K562 (cell line): ENCODE measurements at regions not wholly inside any gene's neighbourhood (a gene's known extent, or its start where the extent isn't known, plus 50 kb on each side); places are given as distances from the start of the nearest gene placed in this dataset.

Experiments
- ATAC-seq: fragments of 200-7000 bp; cut with Tn5 transposase; 3 replicates; pipeline ENCODE4 v1.9.1; 2020; ENCODE audit warnings: moderate library complexity
- BruUV-seq: library from RNA; stranded (reverse); fragments of 400-500 nt; replicated peaks from 2 replicates; lab custom pipeline; 2021; lab: Mats Ljungman, UMichigan
- CTCF ChIA-PET: fragments of 300-600 bp; formaldehyde crosslinking; extraction: SDS; loops from one replicate; lab custom pipeline; 2021; ENCODE audit warnings: low intra/inter-chr PET ratio; lab: Yijun Ruan, JAX
- POLR2A ChIA-PET: fragments of 300-600, 350-650 bp; sonication (Branson Sonifier 250); formaldehyde crosslinking; extraction: SDS; loops from one replicate; lab custom pipeline; 2021; ENCODE audit warnings: antibody characterized with exemption, inconsistent platforms; lab: Yijun Ruan, JAX
- DNase-seq, 4 experiments: peaks; one replicate each; pipeline versions ENCODE4 v3.0.0 to v3.0.0-alpha.2; 2011 to 2018; ENCODE audit warnings: low spot score in 3 of 4, mixed read lengths in 3 of 4; ENCODE audit errors: extremely low read depth in 1 of 4
- FAIRE-seq: peaks from 2 replicates; lab custom pipeline; 2011; peaks lifted over from hg19 to GRCh38; lab: Jason Lieb, UNC
- H2AFZ ChIP-seq: 2 replicates; pipeline ENCODE4 v1.6.0; 2011; ENCODE audit warnings: low read depth, low read length, control low read depth, inconsistent platforms
- H3K27ac ChIP-seq: fragments of 200-600 bp; 3 replicates; pipeline ENCODE4 v1.8.0; 2011; ENCODE audit warnings: low read depth, mild to moderate bottlenecking, control low read depth, inconsistent platforms, low read length, moderate library complexity, mixed read lengths; ENCODE audit errors: extremely low read depth
- H3K27me3 ChIP-seq, 2 experiments: fragments of 300-600 bp in 1 of 2; 2 replicates in 1 of 2; 3 replicates in 1 of 2; pipeline versions ENCODE4 v1.6.0 to v1.8.0; 2011; ENCODE audit warnings: inconsistent platforms in 2 of 2, low read length in 2 of 2, mild to moderate bottlenecking in 1 of 2, mixed read lengths in 1 of 2, moderate library complexity in 1 of 2; ENCODE audit not compliant: control insufficient read depth in 2 of 2, insufficient read depth in 2 of 2
- H3K36me3 ChIP-seq: fragments of 300-600 bp; 3 replicates; pipeline ENCODE4 v1.8.0; 2011; ENCODE audit warnings: mild to moderate bottlenecking, low read length, inconsistent platforms; ENCODE audit not compliant: control insufficient read depth, insufficient read depth
- H3K4me1 ChIP-seq, 2 experiments: fragments of 200-600 bp in 1 of 2; replicated peaks in 1 of 2; 2 replicates in 1 of 2; 3 replicates in 1 of 2; pipeline versions ENCODE4 v1.5.1 to v1.8.0; 2011; ENCODE audit warnings: inconsistent platforms in 2 of 2, low read length in 2 of 2, mild to moderate bottlenecking in 1 of 2, mixed read lengths in 1 of 2, moderate library complexity in 1 of 2; ENCODE audit not compliant: control insufficient read depth in 2 of 2, insufficient read depth in 2 of 2
- H3K4me2 ChIP-seq: 2 replicates; pipeline ENCODE4 v1.6.1; 2011; ENCODE audit warnings: low read length, control low read depth, inconsistent platforms, mixed read lengths; ENCODE audit not compliant: insufficient read depth
- H3K4me3 ChIP-seq: fragments of 200-600 bp; sonication (generic), shearing (Covaris generic); 2 replicates; pipeline ENCODE4 v1.5.1; 2016; ENCODE audit warnings: control low read depth, inconsistent platforms
- H3K79me2 ChIP-seq: fragments of 200-600 bp; 3 replicates; pipeline ENCODE4 v1.8.0; 2011; ENCODE audit warnings: low read length, inconsistent platforms; ENCODE audit not compliant: control insufficient read depth, insufficient read depth
- H3K9ac ChIP-seq, 2 experiments: 2 replicates each; pipeline versions ENCODE4 v1.6.0 to v1.6.1; 2011; ENCODE audit warnings: low read depth in 2 of 2, low read length in 2 of 2, control low read depth in 1 of 2, inconsistent platforms in 1 of 2, mild to moderate bottlenecking in 1 of 2, mixed read lengths in 1 of 2; ENCODE audit not compliant: insufficient read depth in 1 of 2
- H3K9me1 ChIP-seq: one replicate; pipeline ENCODE4 v1.6.0; 2011; ENCODE audit warnings: inconsistent platforms, mild to moderate bottlenecking, low read length, moderate library complexity; ENCODE audit not compliant: control insufficient read depth, insufficient read depth
- H3K9me3 ChIP-seq: replicated peaks from 2 replicates; pipeline ENCODE4 v1.5.1; 2011; ENCODE audit warnings: low read depth, low read length, inconsistent platforms; ENCODE audit not compliant: control insufficient read depth, insufficient read depth
- H4K20me1 ChIP-seq: replicated peaks from 2 replicates; pipeline ENCODE4 v1.6.1; 2011; ENCODE audit warnings: low read length, inconsistent platforms, mixed read lengths; ENCODE audit not compliant: control insufficient read depth, insufficient read depth
- ADNP ChIP-seq: fragments of 200-800 bp; sonication (Bioruptor generic); IDR thresholded peaks from 2 replicates; pipeline ENCODE4 v1.6.1; 2016; ENCODE audit warnings: missing genetic modification characterization, missing compliant biosample characterization
- CBFB ChIP-seq: sonication (generic); formaldehyde crosslinking; IDR thresholded peaks from 2 replicates; pipeline ENCODE4 v1.4.0; 2020; ENCODE audit warnings: mild to moderate bottlenecking, missing genetic modification reagents
- CHD4 ChIP-seq: fragments of 200-600 bp; sonication (generic); IDR thresholded peaks from 3 replicates; pipeline ENCODE4 v1.6.1; 2012; ENCODE audit warnings: low read depth, mild to moderate bottlenecking, mixed read lengths, low read length, inconsistent platforms; ENCODE audit not compliant: insufficient read depth, insufficient replicate concordance, poor library complexity, severe bottlenecking
- CSDE1 ChIP-seq, 2 experiments: fragments of 450-650 bp; IDR thresholded peaks; 2 replicates each; pipeline ENCODE4 v1.6.1; 2016; ENCODE audit warnings: mild to moderate bottlenecking in 1 of 2
- EZH2 ChIP-seq: IDR thresholded peaks from 2 replicates; pipeline ENCODE4 v1.6.1; 2012; ENCODE audit warnings: low read depth, mild to moderate bottlenecking, inconsistent platforms, low read length, borderline replicate concordance
- HOXB6 ChIP-seq: fragments of 250-450 bp; sonication (Bioruptor Pico); IDR thresholded peaks from 2 replicates; pipeline ENCODE4 v1.5.1; 2022; ENCODE audit warnings: mild to moderate bottlenecking, borderline replicate concordance
- KAT8 ChIP-seq: fragments of 450-650 bp; IDR thresholded peaks from 2 replicates; pipeline ENCODE4 v1.6.1; 2016; ENCODE audit warnings: low read depth, mild to moderate bottlenecking
- NCOA1 ChIP-seq: fragments of 450-650 bp; IDR thresholded peaks from 2 replicates; pipeline ENCODE4 v1.6.1; 2016; ENCODE audit warnings: low read depth
- NCOA2 ChIP-seq, 2 experiments: fragments of 450-650 bp; IDR thresholded peaks; 2 replicates each; pipeline ENCODE4 v1.6.1; 2018; ENCODE audit warnings: mild to moderate bottlenecking in 2 of 2, moderate library complexity in 1 of 2; ENCODE audit not compliant: partially characterized antibody in 2 of 2
- RBFOX2 ChIP-seq: fragments of 200-400 bp; formaldehyde crosslinking; IDR thresholded peaks from 2 replicates; pipeline ENCODE4 v1.6.1; 2017; ENCODE audit warnings: low read depth, mild to moderate bottlenecking, low read length, moderate library complexity
- RFX7 ChIP-seq: fragments of 250-450 bp; sonication (Bioruptor Pico); IDR thresholded peaks from 2 replicates; pipeline ENCODE4 v1.5.1; 2021; ENCODE audit warnings: mild to moderate bottlenecking
- SOX6 ChIP-seq: fragments of 450-650 bp; IDR thresholded peaks from 2 replicates; pipeline ENCODE4 v1.6.1; 2014; ENCODE audit warnings: mild to moderate bottlenecking
- SRSF1 ChIP-seq: fragments of 200-400 bp; formaldehyde crosslinking; IDR thresholded peaks from 2 replicates; pipeline ENCODE4 v1.6.1; 2017; ENCODE audit warnings: mild to moderate bottlenecking, low read depth, low read length, moderate library complexity
- TRIM24 ChIP-seq, 2 experiments: fragments of 450-650 bp; IDR thresholded peaks; 2 replicates each; pipeline ENCODE4 v1.6.1; 2016
- TRIM28 ChIP-seq: fragments of 450-650 bp; IDR thresholded peaks from 2 replicates; pipeline ENCODE4 v1.6.1; 2017
- YBX1 ChIP-seq: fragments of 450-650 bp; IDR thresholded peaks from 2 replicates; pipeline ENCODE4 v1.7.1; 2016; ENCODE audit warnings: mild to moderate bottlenecking
- ZNF197 ChIP-seq: fragments of 200-800 bp; sonication (Bioruptor generic); IDR thresholded peaks from 2 replicates; pipeline ENCODE4 v1.6.1; 2016; ENCODE audit warnings: low read depth, missing genetic modification characterization, missing compliant biosample characterization
- ZNF239 ChIP-seq: fragments of 250-450 bp; sonication (Bioruptor Pico); IDR thresholded peaks from 2 replicates; pipeline ENCODE4 v1.4.0; 2020; ENCODE audit warnings: mild to moderate bottlenecking
- ZNF311 ChIP-seq: fragments of 250-450 bp; sonication (Bioruptor Pico); IDR thresholded peaks from 2 replicates; pipeline ENCODE4 v1.4.0; 2020; ENCODE audit warnings: mild to moderate bottlenecking, moderate library complexity
- ZNF668 ChIP-seq: fragments of 250-450 bp; sonication (Bioruptor Pico); IDR thresholded peaks from 2 replicates; pipeline ENCODE4 v1.8.0; 2022; ENCODE audit warnings: mild to moderate bottlenecking, inconsistent platforms
- WGBS: fragments of 100-300 bp; shearing (Covaris generic); methylation state at CpG from one replicate; pipeline ENCODE4 v1.1.6; 2016; ENCODE audit warnings: low coverage, mixed read lengths; ENCODE audit not compliant: insufficient coverage; ENCODE audit errors: missing lambda C conversion rate; 5-methylcytosine and 5-hydroxymethylcytosine counted together
- in situ Hi-C: fragments of 300-500 bp; cut with MboI; formaldehyde crosslinking; loops from 4 replicates; pipeline ENCODE4 v1.15.0; 2018; ENCODE audit warnings: inconsistent platforms, mixed read lengths
- intact Hi-C: fragments of 100-400 bp; cut with micrococcal nuclease; formaldehyde crosslinking; loops from 2 replicates; pipeline ENCODE4 v1.14.2; 2022

- CTCF ChIA-PET = no interaction called here
These were observed 930.4 kb upstream of the CDH8 start for GRCh38 chr16:62966626-62967025.

GRCh38 chr16:62965831-62966230, 929.6 kb upstream of the CDH8 start:
- Histone ChIP-seq H3K27me3 (no peaks in the 10 kb centered on the region), H3K27ac (no peak overlapping the region), H3K9ac (no peak overlapping the region), H3K9me3 (peaks cover 4% of the 10 kb centered on the region; the same call in 1 of the 2 replicates), H2AFZ (no peak overlapping the region), H4K20me1 (no peaks in the 10 kb centered on the region), H3K4me2 (no peak overlapping the region), H3K36me3 (no peaks in the 10 kb centered on the region), H3K4me3 (no peak overlapping the region), H3K79me2 (no peaks in the 10 kb centered on the region), H3K9me1 (no peaks in the 10 kb centered on the region), H3K4me1 (no peaks in the 10 kb centered on the region)
- ChIA-PET POLR2A (no interaction called here), CTCF (no interaction called here)
- DNase-seq (no peak), FAIRE-seq (no peak), ATAC-seq (no peak)
- TF ChIP-seq RFX7 = no peak
- no peak for TF ChIP-seq CBFB
- no peak for TF ChIP-seq NCOA1
- TF ChIP-seq NCOA2 (IDR thresholded peaks at IDR 0.05; ENCODE audit: partially characterized antibody in 2 of 2) = no peak
- no peak for TF ChIP-seq CSDE1 (IDR thresholded peaks at IDR 0.05)
- TF ChIP-seq YBX1 = no peak
- TF ChIP-seq TRIM28 = no peak
- no peak for TF ChIP-seq KAT8
- no peak for TF ChIP-seq RBFOX2
- TF ChIP-seq ZNF197 (CRISPR knock-in tag) = no peak
- TF ChIP-seq ZNF668 = no peak
- no peak for TF ChIP-seq TRIM24 (IDR thresholded peaks at IDR 0.05)
- no peak for TF ChIP-seq ZNF239 (CRISPR knock-in tag)
- no peak for TF ChIP-seq SRSF1
- TF ChIP-seq SOX6 = no peak
- no peak for TF ChIP-seq ADNP
- no peak for TF ChIP-seq CHD4
- no peak for TF ChIP-seq EZH2
- in situ Hi-C loops (no loop called here), intact Hi-C loops (no loop called here)
- no TSS peak for BruUV-seq
- 3% methylated on average over 3 of the region's 3 CpGs for WGBS

More at GRCh38 chr16:62966626-62967025, 930.4 kb upstream of the CDH8 start:
- no peak for TF ChIP-seq ZNF311
- no peak for TF ChIP-seq HOXB6 (CRISPR knock-in tag)
- Histone ChIP-seq H3K36me3 (no peaks in the 10 kb centered on the region), H3K9me1 (no peaks in the 10 kb centered on the region), H3K4me3 (no peak overlapping the region), H3K9me3 (peaks cover 4% of the 10 kb centered on the region; the same call in 1 of the 2 replicates), H3K4me2 (no peak overlapping the region), H3K4me1 (no peaks in the 10 kb centered on the region), H3K27ac (no peak overlapping the region), H3K9ac (no peak overlapping the region), H4K20me1 (no peaks in the 10 kb centered on the region), H3K27me3 (no peaks in the 10 kb centered on the region), H3K79me2 (no peaks in the 10 kb centered on the region), H2AFZ (no peak overlapping the region)
- POLR2A ChIA-PET = no interaction called here
- intact Hi-C loops = no loop called here
- FAIRE-seq = no peak
- in situ Hi-C loops = no loop called here
- DNase-seq = no peak
- ATAC-seq = no peak
- BruUV-seq = no TSS peak
- 0% methylated on average over 1 of the region's 1 CpG for WGBS
